CD4-positive, alpha-beta T cell treated with Interferon alpha-2 for 1 hour (primary cell): ENCODE measurements at regions not wholly inside any gene's neighbourhood (a gene's known extent, or its start where the extent isn't known, plus 50 kb on each side); places are given as distances from the start of the nearest gene placed in this dataset.
"Not testable (repeated sequence)": the region's sequence is repeated elsewhere in the genome, so short reads cannot be mapped to it uniquely, and the experiment has no call there.

ENCODE experiments used
- DNase-seq, 2 donors: peaks; one replicate each; pipeline ENCODE4 v3.0.0-alpha.2; 2020 to 2022

DNA sequence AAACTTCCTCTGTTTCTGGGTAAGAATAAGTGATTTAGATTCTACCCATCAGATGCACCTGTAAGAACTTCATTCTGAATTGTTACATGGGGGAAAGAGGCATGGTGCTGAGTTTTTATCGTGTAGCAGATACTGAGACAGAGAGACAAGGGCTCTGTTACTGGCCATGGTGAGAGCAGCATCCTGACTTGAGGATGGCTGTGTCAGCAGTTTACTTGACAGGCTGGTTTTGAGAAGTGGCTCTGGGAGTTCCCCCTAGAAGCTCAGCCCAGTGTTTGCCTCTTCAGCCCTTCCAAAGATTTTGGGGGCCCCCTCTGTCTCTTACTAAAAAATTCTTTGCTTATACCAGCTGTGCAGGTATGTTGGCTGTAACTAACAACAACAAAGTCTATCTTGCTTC, 510.5 kb downstream of the LRRC70 start:
- DNase-seq: no peak

DNA sequence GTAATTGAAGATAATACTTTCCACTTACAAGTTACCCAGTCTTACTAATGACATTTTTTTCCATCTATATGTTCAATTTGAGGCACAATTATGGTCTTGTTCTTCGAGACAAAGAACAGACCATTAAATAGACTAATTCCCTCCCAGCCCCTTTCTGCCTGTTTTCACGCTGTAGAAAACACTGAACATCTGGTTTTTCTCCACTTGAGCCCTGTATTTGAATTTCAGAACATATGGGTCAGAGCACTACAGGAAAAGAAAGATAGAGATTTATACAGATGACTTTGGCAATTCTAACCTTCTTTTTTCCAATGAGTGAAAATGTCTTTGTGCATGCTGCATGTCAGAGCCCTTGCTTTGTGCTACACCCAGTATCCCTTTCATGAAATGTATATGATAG, 506.9 kb downstream of the LRRC70 start:
- no peak for DNase-seq

DNA sequence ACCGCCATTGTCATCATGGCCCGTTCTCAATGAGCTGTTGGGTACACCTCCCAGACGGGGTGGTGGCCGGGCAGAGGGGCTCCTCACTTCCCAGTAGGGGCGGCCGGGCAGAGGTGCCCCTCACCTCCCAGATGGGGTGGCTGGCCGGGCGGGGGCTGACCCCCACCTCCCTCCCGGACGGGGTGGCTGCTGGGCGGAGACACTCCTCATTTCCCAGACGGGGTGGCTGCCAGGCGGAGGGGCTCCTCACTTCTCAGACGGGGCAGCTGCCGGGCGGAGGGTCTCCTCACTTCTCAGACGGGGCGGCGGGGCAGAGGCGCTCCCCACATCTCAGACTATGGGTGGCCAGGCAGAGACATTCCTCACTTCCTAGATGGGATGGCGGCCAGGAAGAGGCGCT, 505.1 kb downstream of the LRRC70 start:
- DNase-seq: not testable (repeated sequence)

DNA sequence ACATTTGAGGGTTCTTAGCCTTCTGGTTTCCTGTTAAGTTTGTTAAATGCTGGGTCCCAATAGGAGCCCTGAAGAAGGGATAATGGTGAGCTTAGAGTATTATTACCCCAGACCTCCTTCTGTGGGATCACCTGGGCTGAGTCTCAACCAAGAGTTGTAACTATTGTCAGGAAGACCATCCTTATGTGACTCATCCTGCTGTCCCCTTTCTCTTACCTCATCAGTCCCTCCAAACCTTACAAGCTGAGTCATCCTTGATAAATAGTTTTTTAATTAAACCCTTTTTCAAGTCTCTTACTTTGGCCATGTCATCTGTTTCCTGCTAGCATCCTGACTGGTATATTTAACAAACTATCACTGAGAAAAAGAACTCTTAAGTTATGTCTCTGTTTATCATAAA, 502.8 kb downstream of the LRRC70 start:
- no peak for DNase-seq

DNA sequence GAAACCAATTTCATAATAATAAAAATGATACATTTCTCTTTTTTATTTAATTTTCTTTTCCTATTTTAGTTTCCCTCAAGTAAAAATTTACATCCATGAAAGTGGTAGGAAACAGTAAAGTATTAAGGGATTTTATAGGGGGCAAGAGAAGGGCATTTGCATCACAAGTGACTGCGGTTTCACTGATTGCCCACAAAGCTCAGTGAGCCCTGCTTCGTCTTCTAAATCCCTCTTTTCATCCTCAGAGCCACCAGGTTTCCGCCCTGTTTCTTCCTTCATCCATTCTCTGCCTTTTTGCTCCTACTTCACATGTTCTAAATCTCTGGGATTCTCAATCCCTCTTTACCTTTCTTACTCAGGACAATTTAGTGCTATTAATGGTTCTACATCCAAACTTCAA, 491.4 kb downstream of the LRRC70 start:
- no peak for DNase-seq

DNA sequence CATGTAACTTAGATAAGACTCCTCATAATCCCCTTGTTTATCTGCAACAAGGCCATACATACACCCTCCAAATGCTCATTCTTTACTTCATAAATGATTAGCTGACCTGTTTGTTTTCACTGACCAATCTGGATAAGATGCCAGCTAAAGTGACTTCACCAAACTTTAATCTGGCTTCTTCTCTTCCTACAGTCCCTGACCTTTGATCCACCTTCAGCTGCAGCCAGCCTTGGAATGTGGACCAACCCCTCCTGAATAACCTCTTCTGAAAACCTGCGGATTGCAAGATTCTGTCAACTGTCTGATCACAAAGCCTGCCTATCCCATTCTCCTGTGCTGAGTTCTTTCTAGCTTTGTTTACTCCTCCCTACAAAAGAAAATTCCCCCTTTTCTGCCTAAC, 476.8 kb downstream of the LRRC70 start:
- no peak for DNase-seq

DNA sequence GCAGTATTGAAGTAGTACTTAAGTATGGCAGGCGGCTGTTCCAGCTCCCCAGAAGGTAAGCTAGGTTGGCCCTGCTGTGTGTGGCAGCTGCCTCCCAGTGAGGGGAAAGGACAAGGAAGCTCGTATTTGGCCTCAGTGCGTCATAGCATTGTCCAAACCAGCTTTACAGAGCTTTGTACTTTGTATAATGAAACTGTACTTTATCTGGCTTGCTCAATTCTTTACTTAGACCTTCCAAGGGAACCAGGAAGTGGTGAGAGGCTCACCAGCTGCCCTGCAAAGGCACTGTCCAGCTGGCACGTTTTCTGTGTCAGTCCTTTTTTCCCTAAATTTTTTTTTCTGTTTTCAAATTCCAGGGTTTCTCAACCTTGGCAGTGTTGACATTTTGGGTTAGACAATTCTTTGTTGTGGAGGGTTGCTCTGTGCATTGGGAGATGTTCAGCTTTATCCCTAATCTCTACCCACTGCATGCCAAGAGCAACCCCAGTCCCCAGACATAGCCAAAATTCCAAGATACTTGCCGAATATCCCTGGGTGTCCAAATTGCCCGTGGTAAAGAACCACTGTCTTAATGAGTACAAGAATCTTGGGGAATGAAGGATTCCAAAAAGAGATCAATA, 474.5 kb downstream of the LRRC70 start:
- DNase-seq: no peak

DNA sequence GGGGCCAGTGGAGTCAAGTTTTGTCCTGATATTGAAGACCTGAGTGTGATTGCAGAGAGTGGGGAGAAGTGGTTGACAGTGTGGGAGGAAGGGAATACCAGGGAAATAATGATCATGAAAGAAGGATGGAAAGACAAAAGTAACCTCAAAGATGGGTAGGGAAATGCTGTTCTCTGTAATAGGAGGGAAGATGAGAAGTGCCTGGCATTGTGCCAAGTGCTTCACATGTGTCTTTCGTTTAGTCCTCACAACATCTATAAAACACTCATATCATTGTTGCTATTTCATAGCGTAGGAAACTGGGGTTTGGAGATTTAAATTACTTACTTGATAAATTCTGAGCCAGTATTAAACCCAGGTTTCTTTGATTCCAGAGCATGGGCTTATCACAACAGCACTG, 472.3 kb downstream of the LRRC70 start:
- DNase-seq: no peak

DNA sequence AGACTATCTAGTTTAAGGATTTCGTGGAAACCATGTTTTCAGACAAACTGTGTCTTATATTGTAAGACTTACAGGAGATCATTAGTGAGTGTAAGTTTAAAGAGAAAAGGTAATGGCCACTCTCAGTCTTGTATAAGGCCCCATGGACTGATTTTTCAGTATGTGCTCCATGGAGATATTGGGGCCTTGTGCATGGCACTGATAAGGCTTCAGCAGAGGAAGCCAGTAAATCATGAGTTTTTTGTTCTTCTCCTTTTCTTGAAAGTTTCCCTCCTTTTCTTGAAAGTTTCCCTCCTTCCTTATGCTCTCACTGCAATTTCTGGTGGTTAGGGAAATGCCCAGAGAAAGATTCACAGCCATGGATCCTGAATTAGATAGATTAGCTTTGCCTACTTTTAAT, 471.3 kb downstream of the LRRC70 start:
- DNase-seq: no peak

DNA sequence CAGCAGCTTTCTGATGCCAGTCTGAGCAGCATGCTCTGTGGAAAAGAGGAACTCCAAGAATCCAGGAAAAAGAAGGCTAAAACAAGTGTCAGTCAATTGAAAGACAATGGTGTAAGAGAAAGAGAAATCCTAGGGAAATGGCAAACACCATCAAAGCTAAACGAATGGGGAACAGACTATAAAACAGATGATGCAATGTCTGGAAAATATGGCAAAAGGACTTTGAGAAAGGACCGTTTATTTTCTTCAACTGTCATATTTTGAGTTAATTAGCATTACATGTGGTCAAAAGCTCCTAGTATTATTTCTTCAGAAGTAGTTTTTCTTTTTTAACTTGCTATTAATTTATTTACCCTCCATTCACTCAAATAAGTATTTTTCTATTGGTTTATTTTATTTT, 465.2 kb downstream of the LRRC70 start:
- no peak for DNase-seq

DNA sequence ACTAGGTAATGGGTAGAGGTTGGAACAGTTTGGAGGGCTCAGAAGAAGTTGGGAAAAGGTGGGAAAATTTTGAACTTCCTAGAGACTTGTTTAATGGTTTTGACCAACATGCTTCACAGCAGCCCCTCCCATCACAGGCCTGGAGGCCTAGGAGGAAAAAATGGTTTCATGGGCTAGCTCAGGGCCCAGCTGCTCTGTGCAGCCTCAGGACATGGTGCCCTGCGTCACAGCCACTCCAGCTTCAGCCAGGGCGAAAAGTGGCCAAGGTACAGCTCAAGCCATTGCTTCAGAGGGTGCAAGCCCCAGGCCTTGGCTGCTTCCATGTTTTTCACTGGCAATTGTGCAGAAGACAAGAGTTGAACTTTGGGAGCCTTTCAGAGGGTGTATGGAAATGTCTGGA, 453.7 kb downstream of the LRRC70 start:
- DNase-seq: no peak

DNA sequence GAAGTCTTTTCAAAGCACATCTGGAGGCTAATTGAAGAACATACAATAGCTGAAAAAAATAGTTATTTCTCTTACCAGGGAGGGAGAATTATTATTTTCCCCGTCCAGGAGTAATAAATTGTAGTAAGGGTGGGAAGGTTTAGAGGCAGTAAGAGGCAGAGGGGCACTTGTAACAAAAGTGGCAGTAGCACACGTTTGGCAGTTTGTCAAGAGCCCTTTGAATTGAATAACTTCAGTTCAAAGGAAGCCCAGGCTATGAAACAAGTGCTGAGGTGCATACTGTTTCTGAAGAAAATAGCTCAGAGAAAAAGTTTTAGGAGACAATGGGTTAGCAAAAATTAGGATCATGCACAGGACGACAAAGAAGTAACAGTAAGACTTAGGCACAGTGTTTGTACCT, 451.3 kb downstream of the LRRC70 start:
- no peak for DNase-seq

DNA sequence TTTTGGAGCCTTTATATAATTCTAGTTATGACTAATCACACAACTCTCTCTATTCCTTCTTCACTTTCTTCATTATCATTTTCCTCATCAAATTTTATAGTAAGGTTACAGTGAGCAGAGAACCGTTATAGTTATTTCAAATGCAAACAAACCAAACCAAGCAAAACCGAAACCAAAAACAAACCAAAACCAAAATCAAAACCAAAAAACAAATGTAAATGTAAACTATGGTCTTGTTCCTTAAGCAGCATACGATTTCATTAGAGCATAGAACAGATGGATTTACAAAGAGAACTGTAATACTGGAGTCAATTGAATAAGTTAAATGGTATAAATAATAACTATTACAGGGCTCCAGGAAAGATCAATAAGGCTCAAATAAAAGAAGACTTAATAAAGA, 447.1 kb downstream of the LRRC70 start:
- no peak for DNase-seq

DNA sequence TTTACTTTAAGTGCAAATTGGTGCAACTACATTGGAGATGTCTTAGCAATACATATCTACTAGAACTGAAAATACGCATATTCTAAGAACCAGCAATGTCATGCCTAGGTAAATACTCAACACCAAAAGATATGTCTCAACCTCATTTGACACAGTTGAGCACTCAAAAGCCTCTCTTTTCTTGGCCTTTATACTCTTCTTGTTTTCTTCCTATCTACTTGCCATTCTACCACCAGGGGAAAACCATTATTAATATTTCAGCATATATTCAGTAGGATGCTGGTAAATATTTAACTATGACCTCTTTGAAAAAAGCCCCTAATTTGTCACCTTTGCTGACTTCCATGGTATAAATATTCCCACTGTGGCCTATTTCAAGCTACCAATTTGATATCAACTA, 443.8 kb downstream of the LRRC70 start:
- DNase-seq: no peak

DNA sequence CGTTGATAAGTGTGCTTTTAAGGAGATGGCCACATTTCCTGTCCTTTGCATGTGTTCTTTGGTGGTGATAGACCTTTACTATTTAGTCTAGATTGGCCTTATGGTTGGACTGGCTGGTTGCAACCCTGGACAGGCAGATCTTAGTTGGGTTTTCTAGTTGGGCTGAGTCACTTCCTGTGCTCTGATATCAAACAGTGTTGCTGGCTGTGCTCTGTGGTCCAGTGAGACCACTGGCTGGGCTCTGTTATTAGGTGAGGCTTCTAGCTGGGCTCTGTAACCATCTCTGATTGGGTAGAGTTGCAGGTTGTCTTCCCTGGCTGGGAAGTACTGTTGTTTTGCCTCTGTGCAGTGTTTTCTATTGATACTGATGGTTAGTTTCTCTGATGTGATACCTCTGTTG, 432.5 kb downstream of the LRRC70 start:
- no peak for DNase-seq

DNA sequence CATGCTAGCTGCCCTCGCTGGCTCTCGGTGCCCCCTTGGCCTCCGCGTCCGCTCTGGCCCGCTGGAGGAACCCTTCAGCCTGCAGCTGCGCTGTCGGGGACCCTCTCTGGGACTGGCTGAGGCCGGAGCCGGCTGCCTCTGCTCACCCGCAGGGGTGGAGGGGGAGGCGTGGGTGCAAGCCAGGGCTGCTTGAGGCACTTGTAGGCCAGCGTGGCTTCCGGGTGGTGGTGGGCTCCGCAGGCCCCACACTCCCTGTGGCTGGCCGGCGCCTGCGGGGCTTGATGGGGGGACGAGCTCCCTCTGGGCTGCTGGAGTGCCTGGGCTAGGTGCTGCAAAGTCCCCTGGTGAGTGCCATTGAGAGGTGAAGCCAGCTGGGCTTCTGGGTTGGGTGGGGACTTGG, 429.6 kb downstream of the LRRC70 start:
- no peak for DNase-seq

DNA sequence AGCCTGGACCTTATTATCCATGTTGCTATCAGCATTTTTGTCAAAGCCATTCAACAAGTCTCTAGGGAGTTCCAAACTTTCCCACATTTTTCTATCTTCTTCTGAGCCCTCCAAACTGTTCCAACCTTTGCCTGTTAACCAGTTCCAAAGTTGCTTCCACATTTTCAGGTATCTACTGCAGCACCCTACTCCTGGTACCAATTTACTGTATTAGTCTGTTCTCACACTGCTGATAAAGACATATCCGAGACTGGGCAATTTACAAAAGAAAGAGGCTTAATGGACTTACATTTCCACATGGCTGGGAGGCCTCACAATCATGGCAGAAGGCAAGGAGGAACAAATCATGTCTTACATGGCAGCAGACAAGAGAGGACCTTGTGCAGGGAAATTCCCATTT, 416.2 kb downstream of the LRRC70 start:
- not testable (repeated sequence) for DNase-seq

DNA sequence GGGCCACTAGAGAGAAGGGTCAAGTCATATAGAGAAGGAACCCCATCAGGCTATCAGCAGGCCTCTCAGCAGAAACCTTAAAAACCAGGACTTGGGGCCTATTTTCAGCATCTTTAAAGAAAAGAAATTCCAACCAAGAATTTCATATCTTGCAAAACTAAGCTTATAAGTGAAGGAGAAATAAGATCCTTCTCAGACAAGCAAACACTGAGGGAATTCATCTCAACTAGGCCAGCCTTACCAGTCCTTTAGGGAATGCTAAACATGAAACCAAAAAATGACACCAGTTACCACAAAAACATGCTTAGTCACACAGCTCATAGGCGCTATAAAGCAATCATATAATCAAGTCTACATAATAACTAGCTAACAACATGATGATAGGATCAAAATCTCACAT, 407.1 kb downstream of the LRRC70 start:
- no peak for DNase-seq

DNA sequence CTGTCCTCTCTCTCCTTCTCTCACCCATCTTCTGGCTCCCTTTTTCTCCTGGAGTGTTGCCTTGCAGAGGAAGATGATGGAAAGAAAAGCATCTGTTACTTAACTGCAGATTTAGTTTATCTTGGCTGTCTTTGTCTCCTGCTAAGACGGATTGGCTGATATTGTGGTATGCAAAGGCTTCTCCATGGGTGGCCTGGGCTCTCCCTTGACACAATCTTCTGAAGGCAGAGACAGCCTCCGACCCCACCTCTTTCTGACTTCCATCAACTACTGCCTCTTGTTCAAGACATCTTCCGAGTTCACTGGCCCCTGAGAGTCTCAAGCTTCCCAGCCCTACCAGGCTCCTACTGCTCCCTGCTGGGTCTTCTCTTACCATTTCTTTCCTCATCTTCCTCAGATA, 403.7 kb downstream of the LRRC70 start:
- DNase-seq: no peak

DNA sequence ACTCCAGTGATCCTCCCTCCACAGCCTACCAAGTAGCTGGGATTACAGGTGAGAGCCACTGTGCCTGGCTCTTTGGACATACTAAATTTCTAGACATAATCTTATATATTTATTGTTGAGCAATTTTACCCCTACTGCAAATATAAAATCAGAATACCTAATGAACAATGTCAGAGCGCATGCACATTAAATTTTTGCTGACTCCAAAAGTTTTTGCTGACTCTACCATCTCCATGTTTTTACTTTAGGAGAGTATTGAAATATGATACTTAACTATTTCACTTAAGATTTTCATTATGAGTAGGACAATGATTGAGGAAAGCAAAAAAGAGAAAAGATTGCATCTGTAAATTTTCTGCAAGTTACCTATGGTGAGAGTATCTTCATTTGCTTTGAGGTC, 402.3 kb downstream of the LRRC70 start:
- no peak for DNase-seq

DNA sequence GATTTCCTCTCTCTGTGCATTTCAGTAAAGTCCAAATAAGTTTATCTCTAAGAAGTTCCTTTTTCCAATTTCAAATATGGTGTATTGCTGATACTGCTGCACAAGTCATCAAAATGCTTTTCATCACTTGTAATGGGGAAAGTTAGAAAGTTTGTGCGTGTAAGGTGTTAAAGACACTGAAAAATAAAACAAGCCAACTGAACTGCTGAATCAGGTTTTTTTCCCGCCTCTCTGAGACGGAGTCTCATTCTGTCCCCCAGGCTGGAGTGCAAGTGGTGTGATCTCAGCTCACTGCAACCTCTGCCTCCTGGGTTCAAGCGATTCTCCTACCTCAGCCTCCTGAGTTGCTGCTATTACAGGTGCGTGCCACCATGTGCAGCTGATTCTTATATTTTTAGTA, 400.9 kb downstream of the LRRC70 start:
- no peak for DNase-seq

DNA sequence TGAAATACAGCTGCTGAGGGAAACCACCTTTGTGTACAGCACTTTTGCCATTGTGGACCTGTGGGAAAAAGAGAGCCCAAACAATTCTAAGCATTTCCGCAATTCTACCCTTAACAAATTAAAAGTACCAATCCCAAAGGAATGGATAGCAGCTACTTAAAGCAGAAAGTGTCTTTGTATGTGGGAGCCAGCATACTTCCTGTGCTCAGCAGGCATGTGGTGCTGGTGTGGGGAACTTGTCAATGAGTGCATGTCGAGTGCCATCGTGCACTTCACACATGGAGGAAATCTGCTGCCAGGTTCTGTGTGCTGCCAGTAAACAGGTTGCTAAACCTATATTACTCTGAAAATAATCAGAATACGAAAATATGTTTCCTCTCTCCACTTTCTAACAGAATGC, 399.0 kb downstream of the LRRC70 start:
- no peak for DNase-seq

DNA sequence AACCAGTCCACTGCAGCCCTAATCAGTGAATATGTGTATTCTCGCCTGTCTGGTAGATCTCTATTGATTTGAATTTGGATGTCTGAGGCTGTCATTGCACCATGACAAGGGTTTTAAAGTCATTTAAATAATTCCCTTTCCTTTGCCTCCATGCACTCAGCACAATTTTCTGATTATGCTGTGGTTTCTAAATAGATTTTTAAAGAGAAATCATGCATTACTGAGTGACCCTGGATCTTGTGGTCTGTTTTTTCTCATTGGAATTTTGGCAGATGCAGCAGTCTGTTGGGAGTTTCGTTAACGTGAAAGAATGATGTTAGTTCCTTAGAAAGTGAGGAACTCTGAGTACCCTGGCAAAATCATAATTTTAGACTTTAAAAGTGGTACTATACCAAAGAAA, 396.0 kb downstream of the LRRC70 start:
- no peak for DNase-seq

DNA sequence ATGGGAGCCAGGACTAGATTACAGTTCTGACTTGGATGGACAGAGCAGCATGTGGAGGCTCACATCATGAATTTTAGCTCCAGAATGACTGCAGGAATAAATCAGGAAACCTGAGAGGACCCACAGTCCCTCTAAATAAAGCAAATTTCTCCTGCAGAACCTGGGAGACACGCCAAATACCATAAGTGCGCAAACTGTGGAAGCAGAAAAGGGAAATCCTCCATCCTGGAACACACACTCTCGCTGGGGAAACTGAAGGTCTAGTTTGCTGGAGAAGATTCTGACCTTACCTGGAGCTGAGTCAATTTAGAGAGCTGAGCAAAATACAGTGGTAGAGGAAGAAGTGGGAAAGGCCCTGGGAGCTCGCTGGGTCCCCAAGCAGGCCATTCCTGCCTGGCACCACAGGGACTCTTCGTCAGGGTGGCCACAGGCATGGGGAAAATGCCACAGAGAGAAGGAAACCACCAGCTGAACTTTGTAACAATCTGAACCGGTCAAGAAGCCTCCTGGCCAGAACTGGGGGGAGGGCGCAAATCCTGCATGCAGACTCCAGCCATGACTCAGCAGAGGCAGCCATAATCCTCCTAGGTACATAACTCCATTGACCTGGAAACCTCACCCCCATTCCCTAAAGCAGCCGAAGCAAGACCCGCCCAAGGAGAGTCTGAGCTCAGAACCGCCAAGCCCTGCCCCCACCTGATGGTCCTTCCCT, 390.9 kb downstream of the LRRC70 start:
- no peak for DNase-seq

DNA sequence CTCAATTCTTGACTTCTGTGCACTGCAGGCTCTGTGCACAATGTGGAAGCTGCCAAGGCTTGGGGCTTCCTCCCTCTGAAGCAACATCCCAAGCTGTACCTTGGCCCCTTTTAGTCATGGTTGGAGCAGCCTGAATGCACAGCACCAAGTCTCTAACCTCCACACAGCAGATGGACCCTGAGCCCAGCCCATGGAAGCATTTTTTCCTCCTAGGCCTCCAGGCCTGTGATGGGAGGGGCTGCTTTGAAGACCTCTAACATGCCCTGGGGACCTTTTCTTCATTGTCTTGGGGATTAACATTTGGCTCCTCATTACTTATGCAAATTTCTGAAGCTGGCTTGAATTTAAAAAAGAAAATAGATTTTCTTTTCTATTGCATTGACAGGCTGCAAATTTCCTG, 385.8 kb downstream of the LRRC70 start:
- DNase-seq: no peak
